ENCODE measurements at regions not wholly inside any gene's neighbourhood (a gene's known extent, or its start where the extent isn't known, plus 50 kb on each side); places are given as distances from the start of the nearest gene placed in this dataset.

DNA sequence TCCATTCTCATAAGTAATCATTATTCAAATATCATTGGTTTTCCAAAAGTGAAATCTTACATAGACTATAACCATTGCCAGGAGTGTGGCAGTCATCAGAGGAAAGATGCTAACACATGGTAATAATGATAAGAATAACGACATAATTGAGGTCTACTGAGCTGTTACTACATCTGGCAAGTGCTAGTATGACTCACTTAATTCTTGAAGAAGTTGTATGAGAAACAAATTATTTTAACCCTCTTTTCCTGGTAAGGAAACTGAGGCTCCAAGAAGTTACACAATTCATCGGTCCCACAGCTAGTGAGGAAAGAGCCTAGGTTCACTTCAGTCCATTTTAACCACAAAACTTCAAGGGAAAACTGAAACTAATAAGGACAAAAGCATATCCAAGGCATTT lies 335.6 kb upstream of the BTBD3 start:
- CTCF ChIA-PET: no interaction called here
- Histone ChIP-seq H3K36me3 (replicated peaks in 1 of 2; ENCODE audit: control insufficient read depth in 1 of 2, insufficient read depth in 2 of 2, low read length in 1 of 2) (no peaks in the 10 kb centered on the region), H3K27ac (ENCODE audit: low read depth in 2 of 2, low read length in 1 of 2) (no peak overlapping the region), H3K79me2 (ENCODE audit: insufficient read depth) (no peaks in the 10 kb centered on the region), H3K9me2 (no peaks in the 10 kb centered on the region), H3K4me2 (no peak overlapping the region), H3F3A (replicated peaks; ENCODE audit: insufficient read depth) (no peaks in the 10 kb centered on the region), H3K4me3 (ENCODE audit: low read depth in 2 of 2, low read length in 1 of 2) (no peak overlapping the region), H3K9ac (no peak overlapping the region), H3K9me3 (no peaks in the 10 kb centered on the region), H3K4me1 (ENCODE audit: control insufficient read depth in 1 of 2, insufficient read depth in 2 of 2, low read depth in 1 of 2, low read length in 1 of 2) (no peaks in the 10 kb centered on the region; a peak in 1 of 4 replicates), H3K27me3 (ENCODE audit: insufficient read depth) (no peaks in the 10 kb centered on the region), H2AFZ (ENCODE audit: low read depth) (no peak overlapping the region), H4K20me1 (ENCODE audit: insufficient read depth) (no peaks in the 10 kb centered on the region)
- 18% methylated on average over 2 of the region's 2 CpGs for WGBS (ENCODE audit: low lambda C conversion rate)
- POLR2A ChIA-PET: no interaction called here
- no peak for DNase-seq
- TF ChIP-seq RFX5 (IDR thresholded peaks at IDR 0.05; ENCODE audit: low read length): no peak
- no peak for TF ChIP-seq TEAD4 (IDR thresholded peaks at IDR 0.05; ENCODE audit: borderline replicate concordance, insufficient read depth)
- no peak for TF ChIP-seq GABPA (IDR thresholded peaks at IDR 0.05; ENCODE audit: low read depth)
- TF ChIP-seq NRF1 (IDR thresholded peaks at IDR 0.05; ENCODE audit: low read depth, low read length): no peak
- TF ChIP-seq FOXJ3 (CRISPR knock-in tag; IDR thresholded peaks at IDR 0.05): no peak
- TF ChIP-seq RXRA (IDR thresholded peaks at IDR 0.05; ENCODE audit: borderline replicate concordance, low read depth): no peak
- no peak for TF ChIP-seq FOXM1 (IDR thresholded peaks at IDR 0.05; ENCODE audit: low read depth)
- TF ChIP-seq CHD2 (IDR thresholded peaks at IDR 0.05; ENCODE audit: low read length, partially characterized antibody): no peak
- no peak for TF ChIP-seq YY1 (IDR thresholded peaks at IDR 0.05; ENCODE audit: low read depth)
- no peak for TF ChIP-seq IRF3 (IDR thresholded peaks at IDR 0.05; ENCODE audit: low read depth, low read length)
- TF ChIP-seq, protein P1, sequence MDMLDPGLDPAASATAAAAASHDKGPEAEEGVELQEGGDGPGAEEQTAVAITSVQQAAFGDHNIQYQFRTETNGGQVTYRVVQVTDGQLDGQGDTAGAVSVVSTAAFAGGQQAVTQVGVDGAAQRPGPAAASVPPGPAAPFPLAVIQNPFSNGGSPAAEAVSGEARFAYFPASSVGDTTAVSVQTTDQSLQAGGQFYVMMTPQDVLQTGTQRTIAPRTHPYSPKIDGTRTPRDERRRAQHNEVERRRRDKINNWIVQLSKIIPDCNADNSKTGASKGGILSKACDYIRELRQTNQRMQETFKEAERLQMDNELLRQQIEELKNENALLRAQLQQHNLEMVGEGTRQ (IDR thresholded peaks at IDR 0.05; ENCODE audit: borderline replicate concordance, low read depth, low read length): no peak
- no peak for TF ChIP-seq RAD21 (IDR thresholded peaks at IDR 0.05; ENCODE audit: low read length)
- TF ChIP-seq EP300 (IDR thresholded peaks at IDR 0.05; ENCODE audit: borderline replicate concordance in 1 of 2, low read depth in 1 of 2, low read length in 1 of 2): no peak
- no peak for TF ChIP-seq NFIC (IDR thresholded peaks at IDR 0.05; ENCODE audit: borderline replicate concordance)

GRCh38 chr20:11585752-11586352 lies 331.8 kb upstream of the BTBD3 start:
- Histone ChIP-seq H3K9me3 (no peaks in the 10 kb centered on the region), H3K27me3 (ENCODE audit: insufficient read depth) (no peaks in the 10 kb centered on the region), H3F3A (replicated peaks; ENCODE audit: insufficient read depth) (no peaks in the 10 kb centered on the region), H4K20me1 (ENCODE audit: insufficient read depth) (no peaks in the 10 kb centered on the region), H3K4me3 (ENCODE audit: low read depth in 2 of 2, low read length in 1 of 2) (no peak overlapping the region), H3K4me2 (no peak overlapping the region), H2AFZ (ENCODE audit: low read depth) (no peak overlapping the region), H3K79me2 (ENCODE audit: insufficient read depth) (no peaks in the 10 kb centered on the region), H3K36me3 (replicated peaks in 1 of 2; ENCODE audit: control insufficient read depth in 1 of 2, insufficient read depth in 2 of 2, low read length in 1 of 2) (no peaks in the 10 kb centered on the region), H3K9ac (no peak overlapping the region), H3K27ac (ENCODE audit: low read depth in 2 of 2, low read length in 1 of 2) (no peak overlapping the region), H3K9me2 (no peaks in the 10 kb centered on the region), H3K4me1 (ENCODE audit: control insufficient read depth in 1 of 2, insufficient read depth in 2 of 2, low read depth in 1 of 2, low read length in 1 of 2) (no peaks in the 10 kb centered on the region; a peak in 1 of 4 replicates)
- ChIA-PET CTCF (interaction anchor here (1.0 to 2.2 kb wide), 6 partner anchors 10 to 1519 kb away, joined by 3 to 6 read pairs (median 3); no protein-coding TSS in a partner anchor), POLR2A (no interaction called here)
- 7% methylated on average over 2 of the region's 3 CpGs for WGBS (ENCODE audit: low lambda C conversion rate)
- TF ChIP-seq FOXM1 (IDR thresholded peaks at IDR 0.05; ENCODE audit: low read depth): no peak
- TF ChIP-seq FOSL2 (IDR thresholded peaks at IDR 0.05; ENCODE audit: borderline replicate concordance, low read depth): no peak
- TF ChIP-seq NRF1 (IDR thresholded peaks at IDR 0.05; ENCODE audit: low read depth, low read length): no peak
- TF ChIP-seq PBX3 (IDR thresholded peaks at IDR 0.05): no peak
- peak; percentile 30; the same call in 1 of the 2 replicates for TF ChIP-seq SMC3 (IDR thresholded peaks at IDR 0.05; ENCODE audit: low read depth, low read length)
- TF ChIP-seq, protein P2, sequence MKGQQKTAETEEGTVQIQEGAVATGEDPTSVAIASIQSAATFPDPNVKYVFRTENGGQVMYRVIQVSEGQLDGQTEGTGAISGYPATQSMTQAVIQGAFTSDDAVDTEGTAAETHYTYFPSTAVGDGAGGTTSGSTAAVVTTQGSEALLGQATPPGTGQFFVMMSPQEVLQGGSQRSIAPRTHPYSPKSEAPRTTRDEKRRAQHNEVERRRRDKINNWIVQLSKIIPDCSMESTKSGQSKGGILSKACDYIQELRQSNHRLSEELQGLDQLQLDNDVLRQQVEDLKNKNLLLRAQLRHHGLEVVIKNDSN (IDR thresholded peaks at IDR 0.05; ENCODE audit: borderline replicate concordance, low read depth): no peak
- no peak for TF ChIP-seq EZH2phosphoT487 (IDR thresholded peaks at IDR 0.05; ENCODE audit: borderline replicate concordance, low read depth)
- no peak for TF ChIP-seq GABPA (IDR thresholded peaks at IDR 0.05; ENCODE audit: low read depth)
- no peak for TF ChIP-seq TAF1 (IDR thresholded peaks at IDR 0.05; ENCODE audit: borderline replicate concordance, low read depth, low read length)
- TF ChIP-seq, protein P3, sequence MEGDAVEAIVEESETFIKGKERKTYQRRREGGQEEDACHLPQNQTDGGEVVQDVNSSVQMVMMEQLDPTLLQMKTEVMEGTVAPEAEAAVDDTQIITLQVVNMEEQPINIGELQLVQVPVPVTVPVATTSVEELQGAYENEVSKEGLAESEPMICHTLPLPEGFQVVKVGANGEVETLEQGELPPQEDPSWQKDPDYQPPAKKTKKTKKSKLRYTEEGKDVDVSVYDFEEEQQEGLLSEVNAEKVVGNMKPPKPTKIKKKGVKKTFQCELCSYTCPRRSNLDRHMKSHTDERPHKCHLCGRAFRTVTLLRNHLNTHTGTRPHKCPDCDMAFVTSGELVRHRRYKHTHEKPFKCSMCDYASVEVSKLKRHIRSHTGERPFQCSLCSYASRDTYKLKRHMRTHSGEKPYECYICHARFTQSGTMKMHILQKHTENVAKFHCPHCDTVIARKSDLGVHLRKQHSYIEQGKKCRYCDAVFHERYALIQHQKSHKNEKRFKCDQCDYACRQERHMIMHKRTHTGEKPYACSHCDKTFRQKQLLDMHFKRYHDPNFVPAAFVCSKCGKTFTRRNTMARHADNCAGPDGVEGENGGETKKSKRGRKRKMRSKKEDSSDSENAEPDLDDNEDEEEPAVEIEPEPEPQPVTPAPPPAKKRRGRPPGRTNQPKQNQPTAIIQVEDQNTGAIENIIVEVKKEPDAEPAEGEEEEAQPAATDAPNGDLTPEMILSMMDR (IDR thresholded peaks at IDR 0.05): peak; percentile 43
- TF ChIP-seq RFX5 (IDR thresholded peaks at IDR 0.05; ENCODE audit: low read length): no peak
- TF ChIP-seq RAD21 (IDR thresholded peaks at IDR 0.05; ENCODE audit: low read length): peak; percentile 54
- TF ChIP-seq TCF12 (IDR thresholded peaks at IDR 0.05): no peak
- no peak for DNase-seq
